Pancreas (tissue), 10 donors: ENCODE measurements at regions not wholly inside any gene's neighbourhood (a gene's known extent, or its start where the extent isn't known, plus 50 kb on each side); places are given as distances from the start of the nearest gene placed in this dataset.
A peak's percentile ranks its signal among the peaks of the same experiment; 100 is the strongest.

Experiments used
- ATAC-seq, 4 donors: fragments of 200-7000 bp; cut with Tn5 transposase; one replicate each; pipeline versions ENCODE4 v1.8.0 to v1.9.1; 2020; ENCODE audit warnings: mild to moderate bottlenecking in 4 of 4, moderate library complexity in 4 of 4
- DNase-seq, 6 donors: peaks; one replicate each; pipeline ENCODE4 v3.0.0-alpha.2; 2020
- FAIRE-seq: peaks from 2 replicates; lab custom pipeline; 2012; peaks lifted over from hg19 to GRCh38; lab: Jason Lieb, UNC
- H3K27ac ChIP-seq, 4 donors: fragments of 200-600 bp; sonication (generic); 1 replicate in 3 of 4; 2 replicates in 1 of 4; pipeline versions ENCODE4 v1.5.0 to v1.8.0; 2020
- H3K27me3 ChIP-seq, 4 donors: fragments of 200-600 bp; one replicate each; pipeline ENCODE4 v1.8.0; 2021
- H3K36me3 ChIP-seq, 3 donors: fragments of 200-600 bp; sonication (generic) in 1 of 3; one replicate each; pipeline versions ENCODE4 v1.5.0 to v1.8.0; 2020 to 2021
- H3K4me1 ChIP-seq, 3 donors: fragments of 200-600 bp; one replicate each; pipeline ENCODE4 v1.8.0; 2021
- H3K4me3 ChIP-seq, 4 donors: fragments of 200-600 bp; sonication (generic) in 2 of 4; one replicate each; pipeline versions ENCODE4 v1.5.0 to v1.8.0; 2020 to 2021
- H3K9me3 ChIP-seq, 4 donors: fragments of 200-600 bp; one replicate each; pipeline ENCODE4 v1.8.0; 2021
- CTCF ChIP-seq, 4 donors: fragments of 200-600 bp; sonication (generic) in 3 of 4; IDR thresholded peaks; one replicate each; pipeline versions ENCODE4 v1.5.0 to v1.8.0; 2021; ENCODE audit warnings: antibody characterized with exemption in 4 of 4
- WGBS, 2 donors: extraction: QIAGEN DNeasy Blood & Tissue Kit; methylation state at CpG; one replicate each; pipeline ENCODE4 v1.1.7; 2013; 5-methylcytosine and 5-hydroxymethylcytosine counted together
- intact Hi-C, 3 donors: fragments of 100-400 bp; cut with DNase I; formaldehyde crosslinking; loops; one replicate each; pipeline versions ENCODE4 v1.11.1 to v1.14.2; 2022
- donor health status: healthy with polysubstance abuse.
- donor health status: DM: no; HTN: no; CAD: no; lungs with moderate emphysema.
- donor health status: DM: no; HTN: no; CAD: no.
- donor health status: control.
- donor health status: control.
- donor health status: Bipolar disorder and iron deficiency.
- donor health status: DM: yes; HTN: yes; CAD: no.
- donor health status: DM: no; HTN: no; CAD: no.
- donor health status: DM: no; HTN: no; CAD: no.
- donor health status: DM: yes; HTN: yes; CAD: no.

- Histone ChIP-seq H3K4me1 (no peaks in the 10 kb centered on the region), H3K27ac (no peak overlapping the region), H3K4me3 (no peak overlapping the region), H3K27me3 (no peaks in the 10 kb centered on the region), H3K9me3 (no peaks in the 10 kb centered on the region), H3K36me3 (no peaks in the 10 kb centered on the region)
- intact Hi-C loops: loop anchor here in 1 of 3 donors (10.0 kb wide), 1 partner anchor 211 kb away; the partner anchor contains the start of gene ARID1B
- DNase-seq (no peak), FAIRE-seq (no peak), ATAC-seq (peak; percentile 18 to 71 (median 48))
- TF ChIP-seq CTCF (IDR thresholded peaks at IDR 0.05): no peak
- WGBS, 2 donors: 31 to 35% methylated on average over 9 of the region's 9 CpGs
Observed at GRCh38 chr6:156563714-156564113, 213.5 kb upstream of the ARID1B start.

- Histone ChIP-seq H3K36me3 (no peaks in the 10 kb centered on the region), H3K4me1 (no peaks in the 10 kb centered on the region), H3K9me3 (no peaks in the 10 kb centered on the region), H3K27ac (no peak overlapping the region), H3K27me3 (no peaks in the 10 kb centered on the region), H3K4me3 (no peak overlapping the region)
- FAIRE-seq: no peak
- peak in 1 of 6 donors; percentile 44 for DNase-seq
- no peak for ATAC-seq
- 88 to 91% methylated on average over 9 of the region's 9 CpGs for WGBS, 2 donors
- no peak for TF ChIP-seq CTCF (IDR thresholded peaks at IDR 0.05)
- intact Hi-C loops: loop anchor here in 1 of 3 donors (10.0 kb wide), 1 partner anchor 212 kb away; the partner anchor contains the start of gene ARID1B
Observed at GRCh38 chr6:156562636-156563035, 214.5 kb upstream of the ARID1B start.

- DNase-seq (peak in 2 of 6 donors; percentile 27 to 58), ATAC-seq (no peak), FAIRE-seq (no peak)
- Histone ChIP-seq H3K27ac (no peak overlapping the region), H3K27me3 (no peaks in the 10 kb centered on the region), H3K4me1 (no peaks in the 10 kb centered on the region), H3K36me3 (no peaks in the 10 kb centered on the region), H3K9me3 (no peaks in the 10 kb centered on the region), H3K4me3 (no peak overlapping the region)
- 79 to 88% methylated on average over 13 of the region's 13 CpGs for WGBS, 2 donors
- intact Hi-C loops: loop anchor here in 1 of 3 donors (10.0 kb wide), 1 partner anchor 213 kb away; the partner anchor contains the start of gene ARID1B
- no peak for TF ChIP-seq CTCF (IDR thresholded peaks at IDR 0.05)
Observed at GRCh38 chr6:156562019-156562418, 215.2 kb upstream of the ARID1B start.

- intact Hi-C loops: loop anchor here in 1 of 3 donors (10.0 kb wide), 1 partner anchor 214 kb away; the partner anchor contains the start of gene ARID1B
- Histone ChIP-seq H3K36me3 (no peaks in the 10 kb centered on the region), H3K27me3 (no peaks in the 10 kb centered on the region), H3K9me3 (no peaks in the 10 kb centered on the region), H3K4me3 (no peak overlapping the region), H3K4me1 (no peaks in the 10 kb centered on the region), H3K27ac (no peak overlapping the region)
- no peak for TF ChIP-seq CTCF (IDR thresholded peaks at IDR 0.05)
- FAIRE-seq (no peak), ATAC-seq (no peak), DNase-seq (no peak)
Observed at GRCh38 chr6:156560476-156560875, 216.7 kb upstream of the ARID1B start.

GRCh38 chr6:156559162-156559690, 218.0 kb upstream of the ARID1B start:
- H3K27ac ChIP-seq: no peak overlapping the region
- intact Hi-C loops: no loop called here
- 79 to 80% methylated on average over 4 of the region's 4 CpGs for WGBS, 2 donors
- no peak overlapping the region for H3K4me3 ChIP-seq
- no peaks in the 10 kb centered on the region for H3K4me1 ChIP-seq
- no peak for FAIRE-seq
- no peak for TF ChIP-seq CTCF (IDR thresholded peaks at IDR 0.05)
- H3K9me3 ChIP-seq: no peaks in the 10 kb centered on the region
- no peaks in the 10 kb centered on the region for H3K27me3 ChIP-seq
- ATAC-seq: no peak
- no peak for DNase-seq
- H3K36me3 ChIP-seq: no peaks in the 10 kb centered on the region
